HEK293 (cell line): ENCODE measurements at regions not wholly inside any gene's neighbourhood (a gene's known extent, or its start where the extent isn't known, plus 50 kb on each side); places are given as distances from the start of the nearest gene placed in this dataset.

Experiments used
- CTCF ChIA-PET: fragments of 350-600 bp; formaldehyde crosslinking; extraction: SDS; loops from one replicate; lab custom pipeline; 2021; ENCODE audit warnings: antibody characterized with exemption; lab: Yijun Ruan, JAX
- POLR2A ChIA-PET: fragments of 300-600 bp; formaldehyde crosslinking; extraction: SDS; loops from one replicate; lab custom pipeline; 2020; ENCODE audit warnings: antibody characterized with exemption, inconsistent platforms; lab: Yijun Ruan, JAX
- H3K27ac ChIP-seq: fragments of 200-500 bp; sonication (Bioruptor generic); 2 replicates; pipeline ENCODE4 v1.5.1; 2014; ENCODE audit warnings: low read depth, low read length, control low read depth, inconsistent platforms; ENCODE audit errors: extremely low read depth
- H3K36me3 ChIP-seq, 2 experiments: fragments of 200-500 bp in 1 of 2; sonication (Bioruptor generic) in 1 of 2; 1 replicate in 1 of 2; 2 replicates in 1 of 2; pipeline ENCODE4 v1.5.1; 2014 to 2017; ENCODE audit warnings: inconsistent platforms in 2 of 2, low read length in 2 of 2; ENCODE audit not compliant: control insufficient read depth in 2 of 2, insufficient read depth in 1 of 2
- H3K4me1 ChIP-seq: fragments of 200-500 bp; sonication (Bioruptor generic); 2 replicates; pipeline ENCODE4 v1.5.1; 2014; ENCODE audit warnings: mild to moderate bottlenecking, low read length, inconsistent platforms; ENCODE audit not compliant: control insufficient read depth, insufficient read depth
- H3K4me3 ChIP-seq: 2 replicates; pipeline ENCODE4 v1.5.1; 2011; ENCODE audit warnings: low read depth, mild to moderate bottlenecking, control low read depth, low read length, moderate library complexity
- H3K9me3 ChIP-seq: fragments of 200-500 bp; sonication (Bioruptor generic); 2 replicates; pipeline ENCODE4 v1.5.1; 2014; ENCODE audit warnings: low read depth, low read length, inconsistent platforms; ENCODE audit not compliant: control insufficient read depth, insufficient read depth
- GFI1B ChIP-seq: fragments of 450-650 bp; formaldehyde crosslinking; IDR thresholded peaks from 2 replicates; pipeline ENCODE4 v1.5.1; 2016; ENCODE audit warnings: missing biosample characterization, missing genetic modification characterization
- MEIS1 ChIP-seq: sonication (generic); formaldehyde crosslinking; IDR thresholded peaks from 2 replicates; pipeline ENCODE4 v1.8.1; 2022; ENCODE audit warnings: missing genetic modification reagents, mild to moderate bottlenecking, borderline replicate concordance
- PRDM1 ChIP-seq: fragments of 450-650 bp; formaldehyde crosslinking; IDR thresholded peaks from 2 replicates; pipeline ENCODE4; 2016; ENCODE audit warnings: missing biosample characterization, missing genetic modification characterization
- TRIM28 ChIP-seq: IDR thresholded peaks from 2 replicates; pipeline ENCODE4 v1.6.1; 2011; ENCODE audit warnings: low read length, control low read depth, borderline replicate concordance
- ZBTB21 ChIP-seq: fragments of 450-650 bp; formaldehyde crosslinking; IDR thresholded peaks from 2 replicates; pipeline ENCODE4 v1.5.1; 2017; ENCODE audit warnings: missing biosample characterization, missing genetic modification characterization
- ZNF114 ChIP-seq: fragments of 450-650 bp; formaldehyde crosslinking; IDR thresholded peaks from 2 replicates; pipeline ENCODE4 v1.5.0; 2017; ENCODE audit warnings: missing biosample characterization, missing genetic modification characterization
- ZNF174 ChIP-seq: fragments of 450-650 bp; formaldehyde crosslinking; IDR thresholded peaks from 2 replicates; pipeline ENCODE4 v1.5.0; 2017; ENCODE audit warnings: missing biosample characterization, mild to moderate bottlenecking, missing genetic modification characterization
- ZNF221 ChIP-seq: fragments of 450-650 bp; formaldehyde crosslinking; IDR thresholded peaks from 2 replicates; pipeline ENCODE4 v1.5.1; 2017; ENCODE audit warnings: missing biosample characterization, missing genetic modification characterization, borderline replicate concordance
- ZNF274 ChIP-seq, 2 experiments: fragments of 200-500 bp in 1 of 2; fragments of 450-650 bp in 1 of 2; sonication (Bioruptor generic) in 1 of 2; formaldehyde crosslinking in 1 of 2; IDR thresholded peaks; 2 replicates each; pipeline versions ENCODE4 v1.5.1 to v1.6.1; 2014 to 2016; ENCODE audit warnings: borderline replicate concordance in 1 of 2, inconsistent platforms in 1 of 2, low read length in 1 of 2, missing biosample characterization in 1 of 2, missing genetic modification characterization in 1 of 2
- ZNF292 ChIP-seq: fragments of 450-650 bp; formaldehyde crosslinking; IDR thresholded peaks from 2 replicates; pipeline ENCODE4 v1.5.1; 2016; ENCODE audit warnings: low read depth, missing biosample characterization, missing genetic modification characterization, borderline replicate concordance
- ZNF341 ChIP-seq: fragments of 450-650 bp; formaldehyde crosslinking; IDR thresholded peaks from 2 replicates; pipeline ENCODE4; 2016; ENCODE audit warnings: low read depth, missing biosample characterization, missing genetic modification characterization
- ZNF416 ChIP-seq: fragments of 450-650 bp; formaldehyde crosslinking; IDR thresholded peaks from 2 replicates; pipeline ENCODE4 v1.5.1; 2016; ENCODE audit warnings: missing biosample characterization, missing genetic modification characterization
- ZNF426 ChIP-seq: fragments of 450-650 bp; formaldehyde crosslinking; IDR thresholded peaks from 2 replicates; pipeline ENCODE4 v1.5.1; 2017; ENCODE audit warnings: missing biosample characterization, missing genetic modification characterization, mild to moderate bottlenecking, inconsistent platforms, moderate library complexity
- ZNF521 ChIP-seq: fragments of 450-650 bp; formaldehyde crosslinking; IDR thresholded peaks from 2 replicates; pipeline ENCODE4 v1.5.1; 2017; ENCODE audit warnings: missing biosample characterization, mild to moderate bottlenecking, missing genetic modification characterization
- ZNF544 ChIP-seq: fragments of 450-650 bp; formaldehyde crosslinking; IDR thresholded peaks from 2 replicates; pipeline ENCODE4 v1.5.0; 2017; ENCODE audit warnings: missing biosample characterization, missing genetic modification characterization
- ZNF561 ChIP-seq: fragments of 450-650 bp; IDR thresholded peaks from 2 replicates; pipeline ENCODE4 v1.5.1; 2018; ENCODE audit warnings: missing biosample characterization, missing genetic modification characterization, borderline replicate concordance
- ZNF621 ChIP-seq: fragments of 450-650 bp; formaldehyde crosslinking; IDR thresholded peaks from 2 replicates; pipeline ENCODE4 v1.5.1; 2017; ENCODE audit warnings: missing biosample characterization, missing genetic modification characterization
- ZNF629 ChIP-seq: fragments of 450-650 bp; formaldehyde crosslinking; IDR thresholded peaks from 2 replicates; pipeline ENCODE4 v1.5.1; 2017; ENCODE audit warnings: missing biosample characterization, missing genetic modification characterization
- ZNF658 ChIP-seq: fragments of 450-650 bp; formaldehyde crosslinking; IDR thresholded peaks from 2 replicates; pipeline ENCODE4; 2016; ENCODE audit warnings: missing biosample characterization, missing genetic modification characterization
- ZNF707 ChIP-seq: fragments of 450-650 bp; formaldehyde crosslinking; IDR thresholded peaks from 2 replicates; pipeline ENCODE4 v1.5.1; 2016; ENCODE audit warnings: missing biosample characterization, missing genetic modification characterization
- TF ChIP-seq, protein P1 (sequence below): fragments of 450-650 bp; formaldehyde crosslinking; IDR thresholded peaks from 2 replicates; pipeline ENCODE4 v1.5.1; 2016; ENCODE audit warnings: missing biosample characterization, missing genetic modification characterization
- TF ChIP-seq, protein P2 (sequence below): fragments of 450-650 bp; formaldehyde crosslinking; IDR thresholded peaks from 2 replicates; pipeline ENCODE4 v1.5.1; 2016; ENCODE audit warnings: missing biosample characterization, missing genetic modification characterization, borderline replicate concordance
- TF ChIP-seq, protein P3 (sequence below): fragments of 450-650 bp; formaldehyde crosslinking; IDR thresholded peaks from 2 replicates; pipeline ENCODE4 v1.5.1; 2017; ENCODE audit warnings: missing biosample characterization, missing genetic modification characterization

DNA sequence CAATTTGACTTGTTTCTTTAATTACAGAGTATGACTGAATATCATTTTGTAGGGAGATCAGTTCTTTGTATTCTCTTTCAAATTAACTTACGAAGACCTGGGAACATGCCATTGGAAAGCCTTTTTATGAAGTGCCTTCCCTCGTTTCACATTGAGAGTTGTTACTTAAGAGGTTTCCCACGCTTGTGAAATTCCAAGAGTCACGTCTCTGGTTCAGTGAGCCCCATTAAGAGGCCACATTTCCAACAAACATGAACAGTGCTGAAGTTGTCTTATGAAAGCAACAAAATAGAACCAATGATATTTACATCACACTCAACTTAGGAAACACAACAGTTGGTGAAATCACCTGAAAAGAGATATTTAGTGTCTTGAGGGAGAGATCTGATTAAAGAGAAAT is 334.1 kb downstream of the TOX3 start (continued):
- TF ChIP-seq ZNF426 (no peak), ZNF629 (no peak), ZBTB21 (tag by site-specific recombination) (no peak), ZNF416 (tag by site-specific recombination) (no peak), ZNF292 (tag by site-specific recombination) (no peak), GFI1B (tag by site-specific recombination) (no peak)
- TF ChIP-seq, protein P1, sequence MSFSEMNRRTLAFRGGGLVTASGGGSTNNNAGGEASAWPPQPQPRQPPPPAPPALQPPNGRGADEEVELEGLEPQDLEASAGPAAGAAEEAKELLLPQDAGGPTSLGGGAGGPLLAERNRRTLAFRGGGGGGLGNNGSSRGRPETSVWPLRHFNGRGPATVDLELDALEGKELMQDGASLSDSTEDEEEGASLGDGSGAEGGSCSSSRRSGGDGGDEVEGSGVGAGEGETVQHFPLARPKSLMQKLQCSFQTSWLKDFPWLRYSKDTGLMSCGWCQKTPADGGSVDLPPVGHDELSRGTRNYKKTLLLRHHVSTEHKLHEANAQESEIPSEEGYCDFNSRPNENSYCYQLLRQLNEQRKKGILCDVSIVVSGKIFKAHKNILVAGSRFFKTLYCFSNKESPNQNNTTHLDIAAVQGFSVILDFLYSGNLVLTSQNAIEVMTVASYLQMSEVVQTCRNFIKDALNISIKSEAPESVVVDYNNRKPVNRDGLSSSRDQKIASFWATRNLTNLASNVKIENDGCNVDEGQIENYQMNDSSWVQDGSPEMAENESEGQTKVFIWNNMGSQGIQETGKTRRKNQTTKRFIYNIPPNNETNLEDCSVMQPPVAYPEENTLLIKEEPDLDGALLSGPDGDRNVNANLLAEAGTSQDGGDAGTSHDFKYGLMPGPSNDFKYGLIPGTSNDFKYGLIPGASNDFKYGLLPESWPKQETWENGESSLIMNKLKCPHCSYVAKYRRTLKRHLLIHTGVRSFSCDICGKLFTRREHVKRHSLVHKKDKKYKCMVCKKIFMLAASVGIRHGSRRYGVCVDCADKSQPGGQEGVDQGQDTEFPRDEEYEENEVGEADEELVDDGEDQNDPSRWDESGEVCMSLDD (tag by site-specific recombination) = no peak

DNA sequence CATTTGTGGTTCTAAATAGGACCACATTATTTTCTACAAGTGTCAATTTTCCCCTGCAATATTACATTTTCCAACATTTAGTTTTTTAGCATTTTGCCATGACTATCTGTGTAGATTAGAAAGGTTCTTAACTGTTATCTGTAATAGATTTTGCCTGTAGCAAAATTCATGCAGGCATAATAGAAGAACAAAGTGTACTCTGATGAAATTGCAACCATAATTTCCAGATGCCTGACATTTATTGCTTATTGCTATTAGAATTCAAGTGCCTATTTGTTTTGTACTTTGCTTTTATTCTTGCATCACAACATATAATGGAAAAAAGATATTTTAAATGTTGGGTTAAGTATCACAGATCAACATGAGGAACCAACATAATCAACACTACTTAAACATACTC is 337.7 kb downstream of the TOX3 start:
- ChIA-PET CTCF (no interaction called here), POLR2A (no interaction called here)
- no peaks in the 10 kb centered on the region for H3K9me3 ChIP-seq
- no peak for TF ChIP-seq MEIS1 (CRISPR knock-in tag)
- no peak for TF ChIP-seq ZNF544 (tag by site-specific recombination)
- TF ChIP-seq ZNF561 (tag by site-specific recombination) = no peak
- no peak for TF ChIP-seq ZNF658 (tag by site-specific recombination)
- TF ChIP-seq, protein P2, sequence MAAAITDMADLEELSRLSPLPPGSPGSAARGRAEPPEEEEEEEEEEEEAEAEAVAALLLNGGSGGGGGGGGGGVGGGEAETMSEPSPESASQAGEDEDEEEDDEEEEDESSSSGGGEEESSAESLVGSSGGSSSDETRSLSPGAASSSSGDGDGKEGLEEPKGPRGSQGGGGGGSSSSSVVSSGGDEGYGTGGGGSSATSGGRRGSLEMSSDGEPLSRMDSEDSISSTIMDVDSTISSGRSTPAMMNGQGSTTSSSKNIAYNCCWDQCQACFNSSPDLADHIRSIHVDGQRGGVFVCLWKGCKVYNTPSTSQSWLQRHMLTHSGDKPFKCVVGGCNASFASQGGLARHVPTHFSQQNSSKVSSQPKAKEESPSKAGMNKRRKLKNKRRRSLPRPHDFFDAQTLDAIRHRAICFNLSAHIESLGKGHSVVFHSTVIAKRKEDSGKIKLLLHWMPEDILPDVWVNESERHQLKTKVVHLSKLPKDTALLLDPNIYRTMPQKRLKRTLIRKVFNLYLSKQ (tag by site-specific recombination) = no peak
- TF ChIP-seq ZNF621 = no peak
- no peak for TF ChIP-seq ZNF274 (IDR thresholded peaks at IDR 0.05; ENCODE audit: low read length)
- TF ChIP-seq ZNF274 (tag by site-specific recombination; IDR thresholded peaks at IDR 0.05; ENCODE audit: borderline replicate concordance) = no peak
- TF ChIP-seq, all 188 proteins: peak for 0
- H3K27ac ChIP-seq = no peak overlapping the region
- H3K4me1 ChIP-seq = no peaks in the 10 kb centered on the region
- no peaks in the 10 kb centered on the region for H3K36me3 ChIP-seq
- no peak overlapping the region for H3K4me3 ChIP-seq

DNA sequence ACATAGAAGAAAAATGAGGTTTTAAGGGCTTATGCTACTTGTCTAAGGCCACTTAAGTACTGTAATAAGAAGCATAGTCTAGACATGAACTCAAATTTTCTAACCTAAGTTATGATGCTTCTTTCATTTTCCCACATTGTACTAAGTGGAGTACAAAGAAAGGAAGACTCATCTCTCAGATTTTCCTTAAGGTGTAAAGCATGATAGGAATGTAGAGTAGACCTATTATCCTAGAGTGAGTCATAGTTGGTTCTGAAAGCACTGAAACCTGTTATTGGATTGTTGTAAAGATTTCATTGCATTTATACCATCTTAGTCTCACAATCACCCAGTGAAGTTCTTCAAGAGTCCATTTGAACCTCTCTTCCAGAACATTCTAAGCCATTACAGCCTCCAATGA is 343.8 kb downstream of the TOX3 start:
- ChIA-PET POLR2A (no interaction called here), CTCF (interaction anchor here (4.3 kb wide), 1 partner anchor 11 kb away, joined by 26 read pairs; no protein-coding TSS in a partner anchor)
- Histone ChIP-seq H3K27ac (no peak overlapping the region), H3K9me3 (no peaks in the 10 kb centered on the region), H3K4me3 (no peak overlapping the region), H3K36me3 (no peaks in the 10 kb centered on the region), H3K4me1 (no peaks in the 10 kb centered on the region)
- TF ChIP-seq ZNF521 = no peak
- no peak for TF ChIP-seq ZNF174
- TF ChIP-seq TRIM28 = no peak
- no peak for TF ChIP-seq ZNF341 (tag by site-specific recombination)
- TF ChIP-seq, protein P3, sequence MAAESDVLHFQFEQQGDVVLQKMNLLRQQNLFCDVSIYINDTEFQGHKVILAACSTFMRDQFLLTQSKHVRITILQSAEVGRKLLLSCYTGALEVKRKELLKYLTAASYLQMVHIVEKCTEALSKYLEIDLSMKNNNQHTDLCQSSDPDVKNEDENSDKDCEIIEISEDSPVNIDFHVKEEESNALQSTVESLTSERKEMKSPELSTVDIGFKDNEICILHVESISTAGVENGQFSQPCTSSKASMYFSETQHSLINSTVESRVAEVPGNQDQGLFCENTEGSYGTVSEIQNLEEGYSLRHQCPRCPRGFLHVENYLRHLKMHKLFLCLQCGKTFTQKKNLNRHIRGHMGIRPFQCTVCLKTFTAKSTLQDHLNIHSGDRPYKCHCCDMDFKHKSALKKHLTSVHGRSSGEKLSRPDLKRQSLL (tag by site-specific recombination) = no peak
- no peak for TF ChIP-seq PRDM1 (tag by site-specific recombination)
- TF ChIP-seq ZNF221 (tag by site-specific recombination) = no peak
- no peak for TF ChIP-seq ZNF707 (tag by site-specific recombination)
- TF ChIP-seq ZNF114 = no peak
